Neural cell (in vitro differentiated cells): ENCODE measurements at regions not wholly inside any gene's neighbourhood (a gene's known extent, or its start where the extent isn't known, plus 50 kb on each side); places are given as distances from the start of the nearest gene placed in this dataset.

Source experiments
- POLR2AphosphoS5 ChIP-seq: IDR thresholded peaks from 2 replicates; pipeline ENCODE4 v1.6.1; 2012
- TAF1 ChIP-seq: IDR thresholded peaks from 2 replicates; pipeline ENCODE4 v1.6.1; 2012; ENCODE audit warnings: low read depth
- TF ChIP-seq, protein P1 (sequence below): fragments of 450-650 bp; IDR thresholded peaks from 2 replicates; pipeline ENCODE4 v1.5.1; 2014; ENCODE audit warnings: antibody characterized with exemption, mild to moderate bottlenecking, moderate library complexity; ENCODE audit not compliant: poor library complexity, severe bottlenecking

- TF ChIP-seq, protein P1, sequence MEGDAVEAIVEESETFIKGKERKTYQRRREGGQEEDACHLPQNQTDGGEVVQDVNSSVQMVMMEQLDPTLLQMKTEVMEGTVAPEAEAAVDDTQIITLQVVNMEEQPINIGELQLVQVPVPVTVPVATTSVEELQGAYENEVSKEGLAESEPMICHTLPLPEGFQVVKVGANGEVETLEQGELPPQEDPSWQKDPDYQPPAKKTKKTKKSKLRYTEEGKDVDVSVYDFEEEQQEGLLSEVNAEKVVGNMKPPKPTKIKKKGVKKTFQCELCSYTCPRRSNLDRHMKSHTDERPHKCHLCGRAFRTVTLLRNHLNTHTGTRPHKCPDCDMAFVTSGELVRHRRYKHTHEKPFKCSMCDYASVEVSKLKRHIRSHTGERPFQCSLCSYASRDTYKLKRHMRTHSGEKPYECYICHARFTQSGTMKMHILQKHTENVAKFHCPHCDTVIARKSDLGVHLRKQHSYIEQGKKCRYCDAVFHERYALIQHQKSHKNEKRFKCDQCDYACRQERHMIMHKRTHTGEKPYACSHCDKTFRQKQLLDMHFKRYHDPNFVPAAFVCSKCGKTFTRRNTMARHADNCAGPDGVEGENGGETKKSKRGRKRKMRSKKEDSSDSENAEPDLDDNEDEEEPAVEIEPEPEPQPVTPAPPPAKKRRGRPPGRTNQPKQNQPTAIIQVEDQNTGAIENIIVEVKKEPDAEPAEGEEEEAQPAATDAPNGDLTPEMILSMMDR: no peak
- TF ChIP-seq TAF1 (no peak), POLR2AphosphoS5 (no peak)
Measured at GRCh38 chr7:68217426-68217825, 1220.8 kb downstream of the TYW1 start.
